Activated B cell treated with CpG ODN at 0.5 μM for 24 hours (primary cell): ENCODE measurements at regions not wholly inside any gene's neighbourhood (a gene's known extent, or its start where the extent isn't known, plus 50 kb on each side); places are given as distances from the start of the nearest gene placed in this dataset.
"Not testable (repeated sequence)": the region's sequence is repeated elsewhere in the genome, so short reads cannot be mapped to it uniquely, and the experiment has no call there.

Experiments
- ATAC-seq: fragments of 200-7000 bp; cut with Tn5 transposase; one replicate; pipeline ENCODE4 v1.10.0; 2021; ENCODE audit warnings: low read depth, mild to moderate bottlenecking, moderate library complexity
- CTCF ChIA-PET: fragments of 350-600 bp; sonication (Branson Sonifier 250); formaldehyde crosslinking; loops from one replicate; lab custom pipeline; 2021; ENCODE audit warnings: antibody characterized with exemption; lab: Charles Lee
- POLR2A ChIA-PET: fragments of 350-600 bp; sonication (Branson Sonifier 250); formaldehyde crosslinking; loops from one replicate; lab custom pipeline; 2021; ENCODE audit warnings: antibody characterized with exemption; lab: Charles Lee
- DNase-seq: peaks from one replicate; pipeline ENCODE4 v3.0.0; 2022
- H3K27ac Mint-ChIP-seq: one replicate; pipeline ENCODE4 v1.8.0; 2020; ENCODE audit warnings: mixed read lengths
- H3K27me3 Mint-ChIP-seq: one replicate; pipeline ENCODE4 v1.8.0; 2021; ENCODE audit warnings: mixed read lengths
- H3K36me3 Mint-ChIP-seq: one replicate; pipeline ENCODE4 v1.8.0; 2021; ENCODE audit warnings: low read depth, mixed read lengths
- H3K4me1 Mint-ChIP-seq: one replicate; pipeline ENCODE4 v1.8.0; 2021; ENCODE audit warnings: mixed read lengths
- H3K4me3 Mint-ChIP-seq: one replicate; pipeline ENCODE4 v1.8.0; 2020; ENCODE audit warnings: mild to moderate bottlenecking, mixed read lengths
- H3K9me3 Mint-ChIP-seq: one replicate; pipeline ENCODE4 v1.8.0; 2020; ENCODE audit warnings: mixed read lengths
- CTCF ChIP-seq: fragments of 200-600 bp; IDR thresholded peaks from one replicate; pipeline ENCODE4 v1.8.0; 2022; ENCODE audit warnings: antibody characterized with exemption, mild to moderate bottlenecking
- intact Hi-C: fragments of 100-400 bp; cut with micrococcal nuclease; formaldehyde crosslinking; loops from one replicate; pipeline ENCODE4 v1.15.1; 2024

- H3K4me1 Mint-ChIP-seq = peaks cover 3% of the 10 kb centered on the region
- H3K4me3 Mint-ChIP-seq = no peak overlapping the region
- no peak for TF ChIP-seq CTCF
- no peaks in the 10 kb centered on the region for H3K36me3 Mint-ChIP-seq
- H3K27me3 Mint-ChIP-seq = peaks cover 17% of the 10 kb centered on the region
- no peak for ATAC-seq
- H3K27ac Mint-ChIP-seq = no peak overlapping the region
- H3K9me3 Mint-ChIP-seq = no peaks in the 10 kb centered on the region
- ChIA-PET POLR2A (no interaction called here), CTCF (no interaction called here)
- DNase-seq = no peak
- intact Hi-C loops = no loop called here
Observed at GRCh38 chr1:224054012-224054411, 59.9 kb upstream of the FBXO28 start.

GRCh38 chr1:224053456-224053855, 60.5 kb upstream of the FBXO28 start:
- Mint-ChIP-seq H3K4me3 (no peak overlapping the region), H3K27me3 (peaks cover 17% of the 10 kb centered on the region), H3K36me3 (no peaks in the 10 kb centered on the region), H3K4me1 (peaks cover 3% of the 10 kb centered on the region), H3K27ac (no peak overlapping the region), H3K9me3 (no peaks in the 10 kb centered on the region)
- DNase-seq (no peak), ATAC-seq (no peak)
- intact Hi-C loops = no loop called here
- CTCF ChIA-PET = no interaction called here
- TF ChIP-seq CTCF = no peak
- POLR2A ChIA-PET = no interaction called here

GRCh38 chr1:224052772-224053171, 61.1 kb upstream of the FBXO28 start:
- no peak for ATAC-seq
- Mint-ChIP-seq H3K9me3 (no peaks in the 10 kb centered on the region), H3K4me1 (peaks cover 3% of the 10 kb centered on the region), H3K36me3 (no peaks in the 10 kb centered on the region), H3K27ac (no peak overlapping the region), H3K4me3 (no peak overlapping the region), H3K27me3 (peaks cover 22% of the 10 kb centered on the region)
- ChIA-PET POLR2A (no interaction called here), CTCF (interaction anchor here (1.1 kb wide), 1 partner anchor 241 kb away, joined by 3 read pairs; no protein-coding TSS in a partner anchor)
- DNase-seq = no peak
- intact Hi-C loops = no loop called here
- no peak for TF ChIP-seq CTCF

GRCh38 chr1:224051782-224052181, 62.1 kb upstream of the FBXO28 start:
- POLR2A ChIA-PET, H3K36me3 Mint-ChIP-seq, H3K4me1 Mint-ChIP-seq, ATAC-seq, H3K4me3 Mint-ChIP-seq, DNase-seq, H3K27ac Mint-ChIP-seq, H3K9me3 Mint-ChIP-seq: not testable (repeated sequence)
- peaks cover 19% of the 10 kb centered on the region for H3K27me3 Mint-ChIP-seq
- intact Hi-C loops = loop anchor here (1.0 to 2.0 kb wide), 2 partner anchors 47 to 353 kb away; no protein-coding TSS in a partner anchor
- CTCF ChIA-PET = interaction anchor here (1.1 to 1.5 kb wide), 4 partner anchors 10 to 245 kb away, joined by 3 to 14 read pairs (median 4); no protein-coding TSS in a partner anchor

- TF ChIP-seq CTCF = no peak
- ChIA-PET CTCF (interaction anchor here (0.6 to 1.5 kb wide), 7 partner anchors 11 to 353 kb away, joined by 3 to 14 read pairs (median 4); no protein-coding TSS in a partner anchor), POLR2A (interaction anchor here (0.6 kb wide), 1 partner anchor 329 kb away, joined by 14 read pairs; no protein-coding TSS in a partner anchor)
- H3K27ac Mint-ChIP-seq = no peak overlapping the region
- DNase-seq (no peak), ATAC-seq (no peak)
- intact Hi-C loops = loop anchor here (1.0 to 2.0 kb wide), 2 partner anchors 46 to 353 kb away; no protein-coding TSS in a partner anchor
- H3K36me3 Mint-ChIP-seq = no peaks in the 10 kb centered on the region
- no peak overlapping the region for H3K4me3 Mint-ChIP-seq
- H3K4me1 Mint-ChIP-seq = peaks cover 3% of the 10 kb centered on the region
- peaks cover 17% of the 10 kb centered on the region for H3K27me3 Mint-ChIP-seq
- no peaks in the 10 kb centered on the region for H3K9me3 Mint-ChIP-seq
Observed at GRCh38 chr1:224051086-224051406, 62.9 kb upstream of the FBXO28 start.

GRCh38 chr1:224047538-224047937, 66.4 kb upstream of the FBXO28 start:
- ChIA-PET POLR2A (no interaction called here), CTCF (no interaction called here)
- ATAC-seq = no peak
- peaks cover 22% of the 10 kb centered on the region for H3K27me3 Mint-ChIP-seq
- H3K9me3 Mint-ChIP-seq = no peaks in the 10 kb centered on the region
- H3K27ac Mint-ChIP-seq = no peak overlapping the region
- H3K4me1 Mint-ChIP-seq = peaks cover 3% of the 10 kb centered on the region
- H3K4me3 Mint-ChIP-seq = no peak overlapping the region
- no peak for DNase-seq
- H3K36me3 Mint-ChIP-seq = no peaks in the 10 kb centered on the region
- intact Hi-C loops = no loop called here
- no peak for TF ChIP-seq CTCF
